ENCODE measurements at regions not wholly inside any gene's neighbourhood (a gene's known extent, or its start where the extent isn't known, plus 50 kb on each side); places are given as distances from the start of the nearest gene placed in this dataset.

DNA sequence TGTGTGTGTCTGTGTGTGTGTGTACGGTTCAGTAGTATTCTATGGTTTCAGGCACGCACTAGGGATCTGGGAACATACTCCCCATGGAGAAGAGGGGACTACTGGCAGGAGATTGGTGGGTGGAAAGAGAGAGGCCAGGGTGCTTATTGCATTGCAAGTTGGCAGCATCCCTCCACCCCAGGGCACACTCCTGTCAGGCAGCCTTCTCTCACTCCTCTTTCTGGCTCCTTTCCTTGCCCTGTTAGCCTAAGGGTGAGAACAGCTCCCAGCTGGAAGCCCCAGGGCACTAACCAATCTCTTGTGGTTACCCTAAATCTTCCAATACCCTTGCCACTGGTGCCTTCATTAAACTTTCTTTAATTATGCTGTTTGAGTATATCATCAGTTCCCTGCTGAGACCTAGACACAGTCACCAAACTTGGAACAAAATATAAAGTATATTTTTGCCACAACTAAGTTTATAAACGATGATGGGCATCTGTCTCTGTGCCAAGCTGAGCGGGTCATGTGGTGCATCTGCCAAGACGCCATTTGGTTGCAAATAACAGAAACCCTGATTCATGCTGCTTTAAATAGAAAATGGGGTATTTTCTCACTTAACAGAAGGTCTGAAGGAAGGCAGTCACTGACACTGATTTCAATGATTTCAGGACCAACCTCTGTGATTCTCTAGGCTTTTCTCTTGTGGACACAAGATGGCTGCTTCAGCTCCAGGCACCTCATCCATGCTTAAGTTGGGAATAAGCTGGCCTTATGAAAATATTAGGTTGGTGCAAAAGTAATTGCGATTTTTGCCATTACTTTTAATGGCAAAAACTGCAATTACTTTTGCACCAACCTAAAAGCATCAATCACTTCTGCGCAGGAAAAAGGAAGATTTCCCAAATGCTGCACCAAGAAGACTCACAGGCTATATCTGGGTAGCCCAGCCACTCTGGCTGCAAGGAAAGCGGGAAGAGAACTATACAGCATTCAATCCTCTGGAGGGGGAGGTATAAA lies 476.9 kb upstream of the PROK2 start:
- Mint-ChIP-seq H3K9me3 (peaks cover 0 to 3% (median 0%) of the 10 kb centered on the region in 7 donors), H3K27me3 (peaks cover 4% of the 10 kb centered on the region), H3K27ac (peak overlapping the region in 1 of 3 donors; percentile 60), H3K4me1 (peaks cover 13 to 57% (median 31%) of the 10 kb centered on the region in 4 donors), H3K36me3 (peaks cover 8% of the 10 kb centered on the region), H3K4me3 (no peak overlapping the region)
- H3K4me3 ChIP-seq (ENCODE audit: low read depth, low read length), result no peak overlapping the region
- no peak for ATAC-seq (ENCODE audit: low read depth in 2 of 2)
- H3K27ac ChIP-seq (ENCODE audit: insufficient read depth, low read length, poor library complexity, severe bottlenecking), result no peak overlapping the region
- H3K4me1 ChIP-seq (ENCODE audit: control insufficient read depth, insufficient read depth, low read length, poor library complexity, severe bottlenecking), result peaks cover 34% of the 10 kb centered on the region
- H3K9me3 ChIP-seq (ENCODE audit: control insufficient read depth in 2 of 2, low read length in 2 of 2), result no peaks in the 10 kb centered on the region
- no peaks in the 10 kb centered on the region for H3K36me3 ChIP-seq (ENCODE audit: control insufficient read depth, insufficient read depth, low read length)
- no peak for DNase-seq
- H3K27me3 ChIP-seq (ENCODE audit: control insufficient read depth, insufficient read depth, low read length), result no peaks in the 10 kb centered on the region

DNA sequence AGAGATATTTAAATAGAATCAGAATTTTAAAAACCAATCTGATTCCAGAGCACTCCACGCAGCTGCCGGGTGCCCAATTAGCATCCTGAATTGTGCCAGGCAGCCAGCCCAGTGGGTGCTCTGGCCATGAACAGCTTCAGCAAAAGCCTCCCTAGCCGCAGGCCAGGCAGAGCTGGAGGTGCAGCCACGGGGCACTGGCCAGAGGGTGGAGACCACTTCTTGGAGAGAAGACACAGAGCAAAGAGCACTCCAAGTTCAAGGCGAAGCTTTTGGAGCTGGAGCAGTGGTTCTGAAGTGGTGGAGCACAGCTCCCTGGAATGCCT lies 475.6 kb upstream of the PROK2 start:
- no peak overlapping the region for H3K4me3 ChIP-seq (ENCODE audit: low read depth, low read length)
- no peak for DNase-seq
- no peak for ATAC-seq (ENCODE audit: low read depth in 2 of 2)
- Mint-ChIP-seq H3K4me3 (peak overlapping the region in 2 of 4 donors; percentile 23 to 57), H3K27ac (peak overlapping the region in 1 of 3 donors; percentile 93), H3K36me3 (peaks cover 8% of the 10 kb centered on the region), H3K4me1 (peaks cover 20 to 58% (median 37%) of the 10 kb centered on the region in 4 donors), H3K9me3 (peaks cover 0 to 3% (median 0%) of the 10 kb centered on the region in 7 donors), H3K27me3 (peaks cover 4% of the 10 kb centered on the region)
- H3K27me3 ChIP-seq (ENCODE audit: control insufficient read depth, insufficient read depth, low read length), result no peaks in the 10 kb centered on the region
- H3K9me3 ChIP-seq (ENCODE audit: control insufficient read depth in 2 of 2, low read length in 2 of 2), result no peaks in the 10 kb centered on the region
- no peaks in the 10 kb centered on the region for H3K36me3 ChIP-seq (ENCODE audit: control insufficient read depth, insufficient read depth, low read length)
- H3K27ac ChIP-seq (ENCODE audit: insufficient read depth, low read length, poor library complexity, severe bottlenecking), result no peak overlapping the region
- peaks cover 47% of the 10 kb centered on the region for H3K4me1 ChIP-seq (ENCODE audit: control insufficient read depth, insufficient read depth, low read length, poor library complexity, severe bottlenecking)

GRCh38 chr3:72259755-72260587 lies 475.0 kb upstream of the PROK2 start:
- Mint-ChIP-seq H3K9me3 (peaks cover 0 to 3% (median 0%) of the 10 kb centered on the region in 7 donors), H3K4me3 (peak overlapping the region in 2 of 4 donors; percentile 23 to 57), H3K4me1 (peaks cover 20 to 59% (median 35%) of the 10 kb centered on the region in 4 donors), H3K27me3 (peaks cover 4% of the 10 kb centered on the region), H3K27ac (peak overlapping the region; percentile 28 to 93 (median 32)), H3K36me3 (peaks cover 8% of the 10 kb centered on the region)
- H3K9me3 ChIP-seq (ENCODE audit: control insufficient read depth in 2 of 2, low read length in 2 of 2), result no peaks in the 10 kb centered on the region
- DNase-seq (peak in 1 of 3 donors; percentile 23), ATAC-seq (ENCODE audit: low read depth in 2 of 2) (no peak)
- H3K36me3 ChIP-seq (ENCODE audit: control insufficient read depth, insufficient read depth, low read length), result no peaks in the 10 kb centered on the region
- H3K27ac ChIP-seq (ENCODE audit: insufficient read depth, low read length, poor library complexity, severe bottlenecking), result no peak overlapping the region
- no peaks in the 10 kb centered on the region for H3K27me3 ChIP-seq (ENCODE audit: control insufficient read depth, insufficient read depth, low read length)
- peaks cover 50% of the 10 kb centered on the region for H3K4me1 ChIP-seq (ENCODE audit: control insufficient read depth, insufficient read depth, low read length, poor library complexity, severe bottlenecking)
- no peak overlapping the region for H3K4me3 ChIP-seq (ENCODE audit: low read depth, low read length)

GRCh38 chr3:72258361-72259141 lies 473.6 kb upstream of the PROK2 start:
- Histone ChIP-seq H3K4me1 (ENCODE audit: control insufficient read depth, insufficient read depth, low read length, poor library complexity, severe bottlenecking) (peaks cover 50% of the 10 kb centered on the region), H3K27me3 (ENCODE audit: control insufficient read depth, insufficient read depth, low read length) (no peaks in the 10 kb centered on the region), H3K9me3 (ENCODE audit: control insufficient read depth in 2 of 2, low read length in 2 of 2) (no peaks in the 10 kb centered on the region), H3K27ac (ENCODE audit: insufficient read depth, low read length, poor library complexity, severe bottlenecking) (peak overlapping the region; percentile 41), H3K36me3 (ENCODE audit: control insufficient read depth, insufficient read depth, low read length) (no peaks in the 10 kb centered on the region), H3K4me3 (ENCODE audit: low read depth, low read length) (peak overlapping the region; percentile 52)
- ATAC-seq (ENCODE audit: low read depth in 2 of 2) (peak in 1 of 2 donors; percentile 28), DNase-seq (peak in 1 of 3 donors; percentile 78)
- peak overlapping the region; percentile 52 to 83 (median 59) for H3K4me3 Mint-ChIP-seq
- peaks cover 25 to 64% (median 35%) of the 10 kb centered on the region in 4 donors for H3K4me1 Mint-ChIP-seq
- peaks cover 4% of the 10 kb centered on the region for H3K27me3 Mint-ChIP-seq
- peak overlapping the region; percentile 93 to 96 (median 94) for H3K27ac Mint-ChIP-seq
- H3K9me3 Mint-ChIP-seq, result peaks cover 0 to 3% (median 0%) of the 10 kb centered on the region in 7 donors
- peaks cover 8% of the 10 kb centered on the region for H3K36me3 Mint-ChIP-seq

- H3K36me3 Mint-ChIP-seq, result peaks cover 8% of the 10 kb centered on the region
- ATAC-seq (ENCODE audit: low read depth in 2 of 2) (no peak), DNase-seq (peak in 1 of 3 donors; percentile 27)
- Histone ChIP-seq H3K4me3 (ENCODE audit: low read depth, low read length) (no peak overlapping the region), H3K9me3 (ENCODE audit: control insufficient read depth in 2 of 2, low read length in 2 of 2) (no peaks in the 10 kb centered on the region), H3K27me3 (ENCODE audit: control insufficient read depth, insufficient read depth, low read length) (no peaks in the 10 kb centered on the region), H3K27ac (ENCODE audit: insufficient read depth, low read length, poor library complexity, severe bottlenecking) (peak overlapping the region; percentile 41), H3K4me1 (ENCODE audit: control insufficient read depth, insufficient read depth, low read length, poor library complexity, severe bottlenecking) (peaks cover 50% of the 10 kb centered on the region), H3K36me3 (ENCODE audit: control insufficient read depth, insufficient read depth, low read length) (no peaks in the 10 kb centered on the region)
- H3K4me3 Mint-ChIP-seq, result no peak overlapping the region
- peaks cover 25 to 64% (median 35%) of the 10 kb centered on the region in 4 donors for H3K4me1 Mint-ChIP-seq
- peaks cover 4% of the 10 kb centered on the region for H3K27me3 Mint-ChIP-seq
- H3K27ac Mint-ChIP-seq, result peak overlapping the region in 2 of 3 donors; percentile 65 to 93
- H3K9me3 Mint-ChIP-seq, result peaks cover 0 to 3% (median 0%) of the 10 kb centered on the region in 7 donors
Observed at GRCh38 chr3:72257738-72258137, 472.8 kb upstream of the PROK2 start.

DNA sequence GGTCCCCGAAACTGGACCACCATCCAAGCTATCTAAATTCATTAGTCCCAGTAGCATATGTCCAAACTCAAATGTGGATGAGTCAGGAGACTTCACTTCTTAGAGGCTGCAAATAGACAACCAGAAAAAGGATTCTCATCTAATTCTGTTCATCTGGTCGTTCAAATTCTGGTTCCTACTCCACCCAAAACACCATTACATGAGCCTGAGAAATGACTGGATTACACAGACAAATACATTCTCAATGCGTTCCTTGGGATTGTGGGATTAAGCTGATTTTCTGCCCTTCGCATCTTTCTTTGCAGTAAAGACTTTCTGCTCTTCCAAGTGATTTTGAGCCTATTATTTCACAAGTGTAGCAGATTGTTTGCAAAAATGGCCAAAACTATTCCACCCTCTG lies 472.3 kb upstream of the PROK2 start:
- Mint-ChIP-seq H3K4me1 (peaks cover 25 to 64% (median 35%) of the 10 kb centered on the region in 4 donors), H3K27me3 (peaks cover 4% of the 10 kb centered on the region), H3K4me3 (peak overlapping the region in 2 of 4 donors; percentile 4 to 23), H3K36me3 (peaks cover 8% of the 10 kb centered on the region), H3K27ac (peak overlapping the region in 2 of 3 donors; percentile 65 to 85), H3K9me3 (peaks cover 0 to 3% (median 0%) of the 10 kb centered on the region in 7 donors)
- DNase-seq, result no peak
- no peak overlapping the region for H3K4me3 ChIP-seq (ENCODE audit: low read depth, low read length)
- no peaks in the 10 kb centered on the region for H3K9me3 ChIP-seq (ENCODE audit: control insufficient read depth in 2 of 2, low read length in 2 of 2)
- H3K36me3 ChIP-seq (ENCODE audit: control insufficient read depth, insufficient read depth, low read length), result no peaks in the 10 kb centered on the region
- H3K27ac ChIP-seq (ENCODE audit: insufficient read depth, low read length, poor library complexity, severe bottlenecking), result no peak overlapping the region
- H3K4me1 ChIP-seq (ENCODE audit: control insufficient read depth, insufficient read depth, low read length, poor library complexity, severe bottlenecking), result peaks cover 50% of the 10 kb centered on the region
- no peaks in the 10 kb centered on the region for H3K27me3 ChIP-seq (ENCODE audit: control insufficient read depth, insufficient read depth, low read length)
- ATAC-seq (ENCODE audit: low read depth in 2 of 2), result no peak

DNA sequence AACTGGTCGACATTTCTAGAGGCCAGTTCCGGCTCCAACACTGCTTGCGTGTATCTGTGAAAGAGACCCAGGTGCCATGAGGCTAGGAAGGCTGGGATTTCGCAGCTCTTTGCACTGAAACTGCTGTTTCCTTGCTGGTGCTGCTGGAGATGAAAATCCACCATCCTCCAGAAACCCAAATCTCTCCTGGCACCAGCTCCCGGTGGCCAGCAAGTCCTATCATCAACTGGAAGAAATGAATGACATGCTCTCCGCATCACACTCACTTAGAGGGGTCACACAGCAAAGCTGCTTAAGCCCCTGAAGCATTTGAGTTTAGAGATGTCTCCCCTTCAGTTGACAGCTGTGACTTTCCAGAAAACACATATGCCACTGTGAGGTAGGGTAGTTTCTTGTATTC lies 471.8 kb upstream of the PROK2 start:
- Mint-ChIP-seq H3K4me3 (peak overlapping the region in 3 of 4 donors; percentile 4 to 59 (median 23)), H3K27me3 (peaks cover 6% of the 10 kb centered on the region), H3K9me3 (peaks cover 0 to 3% (median 0%) of the 10 kb centered on the region in 7 donors), H3K27ac (peak overlapping the region in 2 of 3 donors; percentile 85 to 86), H3K4me1 (peaks cover 25 to 64% (median 35%) of the 10 kb centered on the region in 4 donors), H3K36me3 (peaks cover 8% of the 10 kb centered on the region)
- ATAC-seq (ENCODE audit: low read depth in 2 of 2) (no peak), DNase-seq (no peak)
- Histone ChIP-seq H3K4me1 (ENCODE audit: control insufficient read depth, insufficient read depth, low read length, poor library complexity, severe bottlenecking) (peaks cover 50% of the 10 kb centered on the region), H3K27me3 (ENCODE audit: control insufficient read depth, insufficient read depth, low read length) (no peaks in the 10 kb centered on the region), H3K4me3 (ENCODE audit: low read depth, low read length) (no peak overlapping the region), H3K36me3 (ENCODE audit: control insufficient read depth, insufficient read depth, low read length) (no peaks in the 10 kb centered on the region), H3K27ac (ENCODE audit: insufficient read depth, low read length, poor library complexity, severe bottlenecking) (no peak overlapping the region), H3K9me3 (ENCODE audit: control insufficient read depth in 2 of 2, low read length in 2 of 2) (no peaks in the 10 kb centered on the region)
